ENCODE measurements at regions not wholly inside any gene's neighbourhood (a gene's known extent, or its start where the extent isn't known, plus 50 kb on each side); places are given as distances from the start of the nearest gene placed in this dataset.

- POLR2A ChIA-PET = interaction anchor here (0.6 to 28.7 kb wide), 8 partner anchors 11 to 384 kb away, joined by 3 to 585 read pairs (median 6); partner anchors contain the start of gene ZFP36L2
These were observed 66.6 kb downstream of the ZFP36L2 start for GRCh38 chr2:43159797-43160196.

GRCh38 chr2:43158259-43158880 is 68.0 kb downstream of the ZFP36L2 start:
- no peaks in the 10 kb centered on the region for H3K9me3 Mint-ChIP-seq
- H3K27me3 Mint-ChIP-seq = no peaks in the 10 kb centered on the region

More at GRCh38 chr2:43159797-43160196, 66.6 kb downstream of the ZFP36L2 start:
- ATAC-seq (ENCODE audit: low read depth) (no peak), DNase-seq (no peak)
- peak overlapping the region; percentile 95 for H3K27ac Mint-ChIP-seq
- H3K27me3 Mint-ChIP-seq = no peaks in the 10 kb centered on the region
- H3K4me3 Mint-ChIP-seq = peak overlapping the region; percentile 71
- H3K4me1 Mint-ChIP-seq = peaks cover 44% of the 10 kb centered on the region
- no peaks in the 10 kb centered on the region for H3K9me3 Mint-ChIP-seq
- no peaks in the 10 kb centered on the region for H3K36me3 Mint-ChIP-seq

GRCh38 chr2:43157506-43158246 is 68.7 kb downstream of the ZFP36L2 start:
- peak overlapping the region; percentile 37 for H3K4me3 Mint-ChIP-seq
- DNase-seq (no peak), ATAC-seq (ENCODE audit: low read depth) (no peak)
- H3K9me3 Mint-ChIP-seq = no peaks in the 10 kb centered on the region
- H3K36me3 Mint-ChIP-seq = no peaks in the 10 kb centered on the region
- POLR2A ChIA-PET = interaction anchor here (0.7 to 28.7 kb wide), 12 partner anchors 8 to 71 kb away, joined by 3 to 585 read pairs (median 6); partner anchors contain the start of gene ZFP36L2
- peak overlapping the region; percentile 95 for H3K27ac Mint-ChIP-seq
- no peaks in the 10 kb centered on the region for H3K27me3 Mint-ChIP-seq
- peaks cover 50% of the 10 kb centered on the region for H3K4me1 Mint-ChIP-seq

More at GRCh38 chr2:43158259-43158880, 68.0 kb downstream of the ZFP36L2 start:
- POLR2A ChIA-PET = interaction anchor here (0.5 to 28.7 kb wide), 13 partner anchors 9 to 62 kb away, joined by 3 to 585 read pairs (median 6); partner anchors contain the start of gene ZFP36L2
- peak; percentile 67 for ATAC-seq (ENCODE audit: low read depth)
- H3K4me3 Mint-ChIP-seq = peak overlapping the region; percentile 71
- peak overlapping the region; percentile 95 for H3K27ac Mint-ChIP-seq
- H3K4me1 Mint-ChIP-seq = peaks cover 44% of the 10 kb centered on the region
- DNase-seq = peak; percentile 69
- no peaks in the 10 kb centered on the region for H3K36me3 Mint-ChIP-seq

GRCh38 chr2:43155851-43156411 is 70.5 kb downstream of the ZFP36L2 start:
- Mint-ChIP-seq H3K27me3 (no peaks in the 10 kb centered on the region), H3K4me3 (no peak overlapping the region), H3K9me3 (no peaks in the 10 kb centered on the region), H3K36me3 (no peaks in the 10 kb centered on the region), H3K27ac (peak overlapping the region; percentile 60), H3K4me1 (peaks cover 50% of the 10 kb centered on the region)
- DNase-seq (no peak), ATAC-seq (ENCODE audit: low read depth) (no peak)
- POLR2A ChIA-PET = interaction anchor here (0.6 to 28.7 kb wide), 3 partner anchors 9 to 65 kb away, joined by 3 to 585 read pairs (median 4); partner anchors contain the start of gene ZFP36L2

- POLR2A ChIA-PET = interaction anchor here (28.7 kb wide), 1 partner anchor 66 kb away, joined by 585 read pairs; the partner anchor contains the start of gene ZFP36L2
- no peak overlapping the region for H3K4me3 Mint-ChIP-seq
- no peak overlapping the region for H3K27ac Mint-ChIP-seq
- DNase-seq (no peak), ATAC-seq (ENCODE audit: low read depth) (no peak)
- no peaks in the 10 kb centered on the region for H3K27me3 Mint-ChIP-seq
- peaks cover 52% of the 10 kb centered on the region for H3K4me1 Mint-ChIP-seq
- H3K9me3 Mint-ChIP-seq = no peaks in the 10 kb centered on the region
- peaks cover under 1% of the 10 kb centered on the region for H3K36me3 Mint-ChIP-seq
These were observed 71.7 kb downstream of the ZFP36L2 start for GRCh38 chr2:43154685-43155084.

DNA sequence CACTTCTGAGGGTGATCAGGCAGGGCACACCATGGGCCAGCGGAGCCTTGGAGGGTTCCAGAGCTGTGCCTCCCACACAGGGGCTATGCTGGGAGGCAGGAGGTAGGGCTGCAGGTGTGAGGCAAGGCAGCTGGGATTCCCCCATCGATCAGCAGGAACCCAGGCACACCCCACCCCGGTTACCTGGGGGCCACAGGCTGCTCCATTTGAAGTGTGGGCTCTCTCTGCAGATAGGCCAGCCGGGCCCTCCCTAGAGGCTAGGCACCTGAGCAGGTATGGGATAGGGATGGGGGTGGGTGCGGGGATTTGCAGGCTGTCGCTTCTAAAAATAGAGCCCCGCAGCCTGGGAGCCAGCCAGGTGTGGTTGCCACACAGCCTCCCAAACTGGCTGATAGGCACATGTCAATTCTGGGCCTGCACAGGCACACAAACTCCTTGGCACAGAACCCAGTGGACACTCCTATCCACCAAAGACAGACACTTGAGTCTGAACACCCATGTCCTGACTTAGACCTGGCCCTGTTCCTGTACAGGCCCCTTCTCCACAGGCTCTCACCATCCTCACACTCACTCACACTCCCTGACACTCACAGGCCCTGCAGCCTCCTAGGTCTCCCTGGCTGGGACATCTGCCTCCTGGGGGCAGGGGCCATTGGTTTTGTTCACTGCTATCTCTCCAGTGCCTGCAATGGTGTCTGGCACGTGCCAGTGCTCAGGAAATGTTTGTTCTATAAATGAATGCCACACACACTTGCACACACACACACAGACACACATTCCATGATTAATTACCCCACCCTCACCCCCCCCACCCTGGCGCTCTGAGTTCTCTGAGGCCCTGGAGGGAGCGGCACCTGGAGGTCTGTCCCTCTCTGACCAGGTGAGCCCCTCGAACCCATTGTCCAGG is 73.4 kb downstream of the ZFP36L2 start:
- no peak overlapping the region for H3K4me3 Mint-ChIP-seq
- no peaks in the 10 kb centered on the region for H3K9me3 Mint-ChIP-seq
- POLR2A ChIA-PET = interaction anchor here (1.1 to 28.7 kb wide), 4 partner anchors 17 to 75 kb away, joined by 4 to 585 read pairs (median 28); partner anchors contain the start of gene ZFP36L2
- peak overlapping the region; percentile 75 for H3K27ac Mint-ChIP-seq
- DNase-seq = no peak
- H3K27me3 Mint-ChIP-seq = no peaks in the 10 kb centered on the region
- peaks cover 2% of the 10 kb centered on the region for H3K36me3 Mint-ChIP-seq
- H3K4me1 Mint-ChIP-seq = peaks cover 51% of the 10 kb centered on the region
- no peak for ATAC-seq (ENCODE audit: low read depth)

DNA sequence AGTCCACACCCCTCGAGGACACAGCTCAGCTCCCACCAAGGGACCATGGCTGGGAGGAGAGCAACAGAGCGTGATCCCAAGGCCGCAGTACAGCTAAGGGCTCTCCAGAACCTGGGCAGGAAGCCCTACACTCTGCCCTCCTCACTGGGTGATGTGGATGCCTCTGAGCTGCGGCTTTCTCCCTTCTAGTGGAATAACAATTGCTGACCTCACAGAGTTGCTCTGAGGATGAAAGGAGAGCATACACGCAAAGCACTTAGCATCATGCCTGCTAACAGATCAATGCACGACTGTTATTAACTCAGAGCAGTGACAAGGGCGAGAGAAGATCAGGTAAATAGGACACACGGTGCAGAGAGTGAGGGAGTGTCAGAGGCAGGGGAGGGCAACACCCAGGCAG is 74.2 kb downstream of the ZFP36L2 start:
- DNase-seq = no peak
- Mint-ChIP-seq H3K4me3 (no peak overlapping the region), H3K36me3 (peaks cover 2% of the 10 kb centered on the region), H3K9me3 (no peaks in the 10 kb centered on the region), H3K27ac (peak overlapping the region; percentile 75), H3K27me3 (no peaks in the 10 kb centered on the region), H3K4me1 (peaks cover 51% of the 10 kb centered on the region)
- POLR2A ChIA-PET = interaction anchor here (0.7 to 4.7 kb wide), 6 partner anchors 8 to 75 kb away, joined by 3 to 50 read pairs (median 4); no protein-coding TSS in a partner anchor
- no peak for ATAC-seq (ENCODE audit: low read depth)

DNA sequence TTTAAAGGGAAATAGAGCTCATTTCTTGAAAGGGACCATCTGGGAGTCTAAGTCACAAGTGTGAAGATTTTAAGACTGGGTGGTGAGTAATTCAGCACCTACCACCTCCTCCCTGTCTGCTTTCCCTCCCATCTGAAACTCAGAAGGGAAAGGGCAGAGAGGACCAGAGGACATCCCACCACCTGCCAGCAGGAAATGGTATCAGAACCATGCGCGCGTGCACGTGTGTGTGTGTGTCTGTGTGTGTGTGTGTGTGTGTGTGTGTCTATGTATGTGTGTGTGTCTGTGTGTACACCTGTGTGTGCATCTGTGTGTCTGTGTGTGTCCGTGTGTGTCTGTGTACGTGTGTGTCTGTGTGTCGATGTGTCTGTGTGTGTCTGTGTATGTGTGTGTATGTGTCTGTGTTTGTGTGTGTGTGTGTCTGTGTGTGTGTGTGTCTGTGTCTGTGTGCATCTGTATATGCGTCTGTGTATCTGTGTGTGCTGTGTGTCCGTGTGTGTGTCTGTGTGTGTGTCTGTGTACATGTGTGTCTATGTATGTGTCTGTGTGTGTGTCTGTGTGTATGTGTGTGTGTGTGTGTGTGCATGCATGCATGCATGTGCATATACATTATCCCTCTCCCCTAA is 76.8 kb downstream of the ZFP36L2 start:
- no peaks in the 10 kb centered on the region for H3K27me3 Mint-ChIP-seq
- POLR2A ChIA-PET = interaction anchor here (0.7 to 4.7 kb wide), 9 partner anchors 8 to 75 kb away, joined by 3 to 50 read pairs (median 5); partner anchors contain the start of gene ZFP36L2
- ATAC-seq (ENCODE audit: low read depth) (peak; percentile 81), DNase-seq (peak; percentile 54)
- H3K4me3 Mint-ChIP-seq = peak overlapping the region; percentile 61
- H3K27ac Mint-ChIP-seq = peak overlapping the region; percentile 89
- H3K9me3 Mint-ChIP-seq = no peaks in the 10 kb centered on the region
- peaks cover 46% of the 10 kb centered on the region for H3K4me1 Mint-ChIP-seq
- H3K36me3 Mint-ChIP-seq = peaks cover 2% of the 10 kb centered on the region

DNA sequence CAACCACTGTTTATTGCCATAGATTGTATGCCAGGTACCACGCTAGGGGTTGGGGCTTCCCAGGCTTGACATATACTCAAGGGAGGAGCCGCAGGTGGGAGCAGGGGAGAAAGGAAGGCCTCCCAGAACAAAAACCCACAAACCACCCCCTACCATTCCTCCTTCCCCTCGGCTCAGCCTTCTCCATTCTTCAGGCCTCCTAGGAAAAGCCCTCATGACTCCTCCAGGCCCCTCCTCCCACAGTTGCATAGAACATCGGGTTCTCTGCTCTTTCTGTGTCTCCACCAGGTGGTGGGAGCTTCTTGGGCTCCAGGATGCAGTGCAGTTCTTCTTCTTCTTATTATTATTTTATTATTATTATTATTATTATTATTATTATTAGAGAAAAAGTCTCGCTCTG is 80.3 kb downstream of the ZFP36L2 start:
- Mint-ChIP-seq H3K27me3 (no peaks in the 10 kb centered on the region), H3K9me3 (no peaks in the 10 kb centered on the region), H3K27ac (no peak overlapping the region), H3K4me3 (no peak overlapping the region), H3K36me3 (peaks cover 8% of the 10 kb centered on the region), H3K4me1 (peaks cover 50% of the 10 kb centered on the region)
- ATAC-seq (ENCODE audit: low read depth) (no peak), DNase-seq (no peak)
- POLR2A ChIA-PET = interaction anchor here (0.6 kb wide), 1 partner anchor 10 kb away, joined by 4 read pairs; no protein-coding TSS in a partner anchor

DNA sequence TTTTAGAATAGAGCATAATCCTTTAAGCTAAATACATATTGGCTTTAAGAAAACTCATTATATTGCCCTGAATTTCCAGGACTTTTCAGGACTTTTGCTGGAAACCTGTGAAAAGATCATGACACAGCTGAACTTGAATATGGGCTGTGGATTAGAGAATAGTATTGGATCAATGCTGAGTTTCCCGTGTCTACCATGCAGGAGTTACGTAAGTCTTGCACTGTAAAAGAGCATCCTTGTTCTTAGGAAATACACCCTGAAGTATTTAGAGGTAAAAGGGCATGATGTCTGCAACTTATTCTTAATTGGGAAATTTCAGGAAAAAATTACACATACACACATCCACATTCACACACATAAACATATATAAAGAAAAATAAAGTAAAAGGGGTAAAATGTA is 82.1 kb downstream of the ZFP36L2 start:
- no peak overlapping the region for H3K4me3 Mint-ChIP-seq
- POLR2A ChIA-PET = interaction anchor here (1.5 to 22.2 kb wide), 2 partner anchors 13 to 78 kb away, joined by 6 to 1375 read pairs; partner anchors contain the start of gene ZFP36L2

GRCh38 chr2:43143756-43144155 is 82.7 kb downstream of the ZFP36L2 start:
- peaks cover 47% of the 10 kb centered on the region for H3K4me1 Mint-ChIP-seq
- H3K9me3 Mint-ChIP-seq = no peaks in the 10 kb centered on the region
- POLR2A ChIA-PET = interaction anchor here (0.9 to 22.2 kb wide), 3 partner anchors 12 to 79 kb away, joined by 3 to 1375 read pairs (median 6); partner anchors contain the start of gene ZFP36L2
- peak overlapping the region; percentile 32 for H3K27ac Mint-ChIP-seq
- ATAC-seq (ENCODE audit: low read depth) (no peak), DNase-seq (no peak)
- peaks cover 15% of the 10 kb centered on the region for H3K36me3 Mint-ChIP-seq
- no peaks in the 10 kb centered on the region for H3K27me3 Mint-ChIP-seq
- H3K4me3 Mint-ChIP-seq = no peak overlapping the region

More for the DNA sequence above, 82.1 kb downstream of the ZFP36L2 start:
- ATAC-seq (ENCODE audit: low read depth) (no peak), DNase-seq (no peak)
- Mint-ChIP-seq H3K9me3 (no peaks in the 10 kb centered on the region), H3K36me3 (peaks cover 14% of the 10 kb centered on the region), H3K27me3 (no peaks in the 10 kb centered on the region), H3K27ac (peak overlapping the region; percentile 32), H3K4me1 (peaks cover 50% of the 10 kb centered on the region)

Data from activated naive CD8-positive, alpha-beta T cell treated with anti-CD3 and anti-CD28 coated beads, Interleukin-2, amount 10 ng/mL, durations not matched to agents 7 days and 5 days (primary cell).